GM18909 (cell line): ENCODE measurements at regions not wholly inside any gene's neighbourhood (a gene's known extent, or its start where the extent isn't known, plus 50 kb on each side); places are given as distances from the start of the nearest gene placed in this dataset.

Experiments used
- ATAC-seq: cut with Tn5 transposase; IDR thresholded peaks from one replicate; pipeline ENCODE4 v1.9.1; 2021; ENCODE audit warnings: mild to moderate bottlenecking; ENCODE audit not compliant: unreplicated experiment, poor library complexity

DNA sequence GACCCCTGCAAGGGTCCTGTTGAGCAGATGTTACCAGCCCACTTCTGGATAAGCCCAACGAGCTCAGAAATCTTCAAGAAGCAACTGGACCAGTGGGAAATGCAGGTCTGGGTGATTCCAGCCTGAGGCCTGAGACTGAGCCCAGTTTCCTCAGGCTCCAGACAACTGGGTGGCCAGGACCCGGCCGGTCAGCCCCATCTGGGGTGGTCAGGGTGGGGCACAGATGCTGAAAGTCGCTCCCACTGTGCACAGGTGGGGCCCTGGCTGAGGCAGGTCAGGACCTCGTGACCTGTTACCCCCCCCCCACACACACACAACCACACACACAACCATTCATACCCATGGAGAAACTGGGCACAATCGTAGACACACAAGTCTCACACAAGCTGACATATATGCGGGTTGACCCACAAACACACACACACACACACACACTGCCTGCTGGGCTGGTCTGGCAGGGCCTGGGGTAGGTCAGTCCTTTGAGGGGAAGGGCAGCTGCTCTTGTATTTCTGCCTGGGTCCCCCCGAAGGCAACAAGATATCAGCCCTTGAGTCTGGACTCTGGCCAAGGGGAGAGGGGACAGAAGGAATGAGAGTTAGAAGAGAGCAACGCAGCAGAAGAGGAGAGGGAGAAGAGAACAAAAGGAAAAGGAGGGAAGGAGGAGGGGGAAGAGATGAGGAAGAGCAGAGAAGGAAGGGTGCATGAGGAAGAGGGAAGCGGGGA lies 99.0 kb upstream of the CDH5 start:
- ATAC-seq: no peak

DNA sequence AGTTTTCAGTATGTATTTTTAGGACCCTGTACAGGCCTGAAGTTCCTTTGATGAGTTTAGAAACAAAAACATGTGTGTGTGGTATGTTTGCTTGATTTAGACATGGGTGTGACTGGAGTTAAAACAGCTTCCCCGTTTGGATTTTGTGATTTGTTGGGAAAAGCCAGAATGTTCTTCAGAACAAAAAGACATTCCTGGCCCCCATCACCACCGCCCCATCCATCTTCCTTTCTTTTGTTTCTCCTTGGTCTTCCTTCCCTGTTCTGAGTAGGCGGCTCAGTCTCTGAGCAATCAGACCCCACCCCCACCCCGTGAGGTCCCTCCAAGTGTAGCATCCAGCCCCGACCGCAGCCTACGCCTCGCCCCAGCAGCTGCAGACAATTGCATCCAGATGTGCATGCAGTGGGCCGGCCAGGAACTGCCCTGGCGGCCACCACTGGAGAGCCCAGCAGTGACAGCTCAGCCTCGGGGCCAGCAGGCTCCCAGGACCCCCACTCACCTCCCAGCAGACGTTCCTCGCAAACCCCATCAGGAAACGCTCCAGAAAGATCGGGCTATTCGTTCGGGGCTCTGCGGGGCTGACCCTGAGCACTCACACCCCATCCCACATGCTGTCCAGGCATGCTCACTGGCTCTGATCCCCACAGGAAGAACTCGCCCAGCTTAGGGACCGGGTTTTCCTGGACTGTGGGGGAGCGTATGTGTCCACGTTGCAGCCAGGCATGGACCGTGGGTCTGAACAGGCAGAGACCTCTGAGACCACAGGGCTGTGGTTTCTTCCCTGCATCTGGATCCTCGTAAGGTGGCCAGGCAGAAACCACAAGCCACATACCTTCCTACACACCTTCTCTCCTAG lies 99.8 kb upstream of the CDH5 start:
- no peak for ATAC-seq

DNA sequence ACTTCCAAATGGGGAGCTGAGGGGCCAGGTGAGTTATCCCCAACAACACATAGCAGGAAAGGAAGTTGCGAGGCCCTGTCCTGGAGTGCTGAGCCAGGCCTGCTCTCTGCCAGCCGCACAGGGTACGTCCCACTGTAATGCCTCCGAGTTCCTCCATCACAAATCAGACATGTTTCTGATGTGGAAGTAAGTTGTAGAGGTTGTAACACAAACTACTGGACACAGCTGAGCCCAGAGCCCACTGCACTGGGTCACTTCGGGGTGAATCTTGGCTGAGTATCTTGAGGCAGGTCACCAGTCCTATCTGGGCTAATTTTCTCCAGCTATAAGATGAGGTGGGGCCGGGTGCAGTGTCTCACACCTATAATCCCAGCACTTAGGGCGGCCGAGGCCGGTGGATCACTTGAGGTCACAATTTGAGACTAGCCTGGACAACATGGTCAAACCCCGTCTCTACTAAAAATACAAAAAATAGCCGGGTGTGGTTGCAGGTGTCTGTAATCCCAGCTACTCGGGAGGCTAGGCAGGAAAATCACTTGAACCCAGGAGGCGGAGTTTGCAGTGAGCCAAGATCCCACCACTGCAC lies 100.8 kb upstream of the CDH5 start:
- ATAC-seq: no peak

DNA sequence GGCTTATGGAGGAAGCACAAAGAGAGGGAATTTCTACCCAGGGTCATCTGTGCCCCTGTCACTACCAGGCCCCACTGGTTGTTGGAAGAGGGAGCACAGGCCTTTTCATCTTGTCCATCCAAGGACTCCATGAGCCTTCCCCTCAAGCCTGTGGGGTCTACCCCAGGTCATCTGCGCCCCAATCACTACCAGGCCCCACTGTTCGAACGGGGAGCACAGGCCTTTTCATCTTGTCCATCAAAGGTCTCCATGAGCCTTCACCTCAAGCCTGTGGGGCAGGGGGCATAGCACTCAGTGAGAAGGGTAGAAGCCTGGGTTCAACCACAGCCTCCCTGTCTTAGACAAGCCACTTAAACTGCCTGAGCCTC lies 101.5 kb upstream of the CDH5 start:
- ATAC-seq: no peak

DNA sequence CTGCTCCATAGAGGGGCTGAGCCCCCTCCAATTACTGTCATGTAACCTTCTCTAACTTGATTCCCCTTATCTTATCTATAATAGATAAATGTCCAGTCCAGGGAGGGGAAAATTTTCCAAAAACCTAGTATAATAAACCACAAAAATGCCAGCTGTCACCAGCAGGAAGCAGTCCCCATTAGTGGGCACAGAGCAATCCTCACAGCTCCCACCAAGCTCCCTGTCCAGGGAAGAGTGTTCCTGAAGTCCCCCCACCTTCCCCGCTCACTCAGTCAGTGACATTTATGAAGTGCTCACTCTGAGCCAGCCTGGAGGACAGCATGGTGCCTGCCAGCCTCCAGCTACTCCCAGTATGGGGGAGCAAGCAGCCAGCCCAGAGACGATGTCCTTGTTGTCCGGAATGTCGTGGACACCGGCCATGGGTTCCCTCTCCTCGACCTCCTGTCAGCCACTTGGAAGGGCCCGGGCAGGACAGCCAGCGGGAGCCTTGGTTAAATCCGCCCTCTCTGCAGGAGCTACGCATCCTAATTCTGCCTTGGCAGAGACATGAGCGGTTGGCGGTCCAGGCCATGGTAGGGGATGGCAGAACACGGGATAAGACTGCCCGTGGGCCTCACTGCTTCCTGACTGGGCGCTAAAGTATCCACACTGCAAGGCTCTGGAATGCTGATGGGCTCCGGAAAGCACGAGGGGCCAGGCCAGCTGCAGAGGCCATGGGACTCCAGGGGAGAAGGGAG lies 102.0 kb upstream of the CDH5 start:
- ATAC-seq: no peak

DNA sequence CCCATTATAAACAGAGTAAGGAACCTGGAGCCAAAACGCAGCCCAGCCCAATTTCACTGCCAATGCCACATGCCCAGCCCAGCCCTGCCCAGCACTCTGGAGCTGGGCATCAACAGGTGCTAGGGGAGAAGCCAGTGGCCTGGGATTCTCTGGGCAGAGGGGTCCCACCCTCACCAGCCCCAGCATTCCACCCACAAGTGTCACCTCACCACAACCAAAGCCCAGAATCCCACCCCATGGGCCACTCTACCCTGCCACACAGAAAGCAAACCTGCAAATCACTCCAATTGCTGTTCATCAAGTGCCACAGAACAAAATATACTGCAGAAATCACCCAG lies 102.5 kb upstream of the CDH5 start:
- no peak for ATAC-seq

DNA sequence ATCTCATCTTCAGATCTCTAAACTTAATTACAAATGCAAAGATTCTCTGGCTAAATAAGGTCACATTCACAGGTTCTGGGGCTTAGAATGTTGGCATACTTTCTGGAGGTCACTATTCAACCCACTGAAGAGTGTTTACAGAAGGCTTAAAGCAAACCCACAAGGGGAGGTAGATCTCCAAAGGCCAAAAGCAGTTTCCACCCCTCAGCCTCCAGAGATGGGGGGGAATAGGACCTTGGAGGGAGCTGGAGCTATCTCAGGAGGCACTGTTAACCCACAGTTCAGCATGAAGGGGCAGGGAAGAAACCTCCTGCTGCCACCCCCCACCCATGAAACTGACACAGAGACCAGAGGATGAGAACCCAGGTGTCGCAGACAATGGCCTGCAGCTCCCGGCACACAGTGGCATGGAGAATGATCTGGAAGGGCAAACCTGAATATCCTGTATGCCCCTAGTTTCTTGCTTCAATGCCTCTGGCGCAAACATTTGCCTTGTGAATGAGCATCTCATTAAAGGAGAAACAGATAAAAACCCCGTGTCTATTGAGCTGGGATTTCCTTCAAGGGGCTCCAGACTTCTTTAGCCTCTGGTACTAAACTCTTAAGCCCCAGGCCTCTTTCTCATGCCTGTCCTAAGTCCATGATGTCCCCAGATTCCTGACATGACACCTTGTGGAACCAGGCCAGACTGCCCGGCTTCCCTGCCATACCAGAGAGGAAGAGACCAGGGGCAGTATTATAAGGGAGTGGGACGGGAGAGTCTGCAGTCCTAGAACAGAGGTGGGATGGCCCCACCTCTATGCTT lies 103.1 kb upstream of the CDH5 start:
- ATAC-seq: no peak

DNA sequence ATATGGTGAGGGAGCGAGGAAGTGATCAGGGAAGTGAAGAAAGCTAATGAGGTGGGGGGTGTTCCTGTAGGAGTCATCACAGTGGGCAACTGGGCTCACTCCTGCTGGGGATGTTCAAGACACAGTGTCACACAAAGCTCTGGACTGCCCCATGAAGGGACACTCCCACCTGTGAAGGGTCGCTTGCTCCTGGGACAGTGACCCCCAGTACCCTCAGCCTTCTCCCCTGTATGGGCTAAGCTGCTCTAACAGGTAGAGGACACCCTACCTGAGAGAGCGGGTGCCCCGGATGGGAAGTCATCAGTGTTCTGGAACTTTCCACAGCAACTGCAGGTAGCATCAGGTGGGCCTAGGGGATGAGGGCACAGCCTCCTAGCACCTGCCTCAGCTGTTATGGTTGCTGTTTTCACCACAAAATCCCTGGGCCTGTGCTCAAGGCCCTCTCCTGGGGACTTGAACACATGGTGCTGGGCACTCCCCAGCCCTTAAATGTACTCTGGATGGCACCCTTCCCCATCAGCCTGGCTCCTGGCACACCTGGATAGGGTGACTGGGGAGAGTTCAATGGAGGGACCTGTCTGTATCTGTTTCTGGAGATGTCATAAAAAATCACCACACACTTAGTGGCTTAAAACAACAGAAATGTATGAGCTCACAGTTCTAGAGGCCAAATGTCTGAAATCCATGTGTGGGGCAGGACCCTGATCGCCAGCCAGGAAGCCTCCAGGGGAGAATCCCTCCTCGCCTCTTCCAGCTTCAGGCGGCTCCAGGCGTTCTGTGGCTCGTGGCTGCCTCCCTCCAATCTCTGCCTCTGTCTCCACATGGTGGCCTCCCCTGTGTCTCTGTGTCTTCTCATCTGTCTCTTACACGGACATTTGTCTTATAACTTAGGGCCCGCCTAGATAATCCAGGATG lies 104.0 kb upstream of the CDH5 start:
- no peak for ATAC-seq

DNA sequence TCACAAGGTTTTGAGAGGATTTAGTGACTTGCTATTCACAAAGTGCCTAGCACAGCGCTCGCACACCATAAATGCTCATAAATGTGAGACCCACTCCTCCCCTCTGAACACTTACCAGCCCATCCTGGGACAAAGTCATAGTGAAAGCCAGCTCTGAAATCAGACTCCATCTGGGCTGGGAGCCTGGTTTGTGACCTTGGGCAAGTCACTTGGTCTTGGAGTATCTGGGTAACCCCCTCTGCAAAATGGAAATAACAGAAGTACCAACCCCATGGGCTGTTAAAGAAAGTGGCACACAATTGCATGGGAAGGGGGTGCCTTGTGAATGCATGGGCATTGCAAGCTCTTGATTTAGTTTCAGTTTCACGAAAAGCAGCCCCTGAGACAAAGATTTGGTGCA lies 104.7 kb upstream of the CDH5 start:
- no peak for ATAC-seq

DNA sequence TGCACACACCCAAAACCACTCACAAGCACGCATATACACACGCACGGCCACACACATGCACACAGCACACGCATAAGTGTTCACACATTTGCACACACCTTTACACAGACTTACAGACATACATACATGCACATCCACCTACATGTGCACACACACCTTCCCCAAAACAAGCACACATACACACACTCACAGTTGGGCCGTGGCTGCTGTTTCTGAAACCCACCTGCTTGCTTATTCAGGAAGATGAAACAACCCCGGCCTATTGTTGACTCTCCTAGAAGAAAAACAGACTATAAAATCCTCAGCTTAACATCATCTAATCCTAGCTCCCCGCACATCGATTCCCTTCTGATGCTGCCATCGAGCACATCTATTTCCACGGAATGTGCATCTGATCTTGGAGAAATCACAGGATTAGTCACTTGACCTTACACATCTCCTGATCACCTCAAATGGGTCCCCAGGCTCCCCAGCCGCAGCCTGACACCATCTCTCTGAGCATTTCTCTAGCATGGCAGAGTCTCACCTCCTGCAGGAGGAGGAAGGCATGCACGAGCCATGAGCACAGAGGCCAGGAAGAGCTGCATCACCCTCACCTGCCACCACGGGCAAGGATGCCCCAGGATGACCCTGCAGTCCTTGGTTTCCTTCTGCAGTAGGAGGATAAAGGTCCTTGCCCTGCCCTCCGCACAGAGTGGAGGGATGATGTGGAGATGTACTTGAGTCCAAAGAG lies 105.8 kb upstream of the CDH5 start:
- no peak for ATAC-seq

DNA sequence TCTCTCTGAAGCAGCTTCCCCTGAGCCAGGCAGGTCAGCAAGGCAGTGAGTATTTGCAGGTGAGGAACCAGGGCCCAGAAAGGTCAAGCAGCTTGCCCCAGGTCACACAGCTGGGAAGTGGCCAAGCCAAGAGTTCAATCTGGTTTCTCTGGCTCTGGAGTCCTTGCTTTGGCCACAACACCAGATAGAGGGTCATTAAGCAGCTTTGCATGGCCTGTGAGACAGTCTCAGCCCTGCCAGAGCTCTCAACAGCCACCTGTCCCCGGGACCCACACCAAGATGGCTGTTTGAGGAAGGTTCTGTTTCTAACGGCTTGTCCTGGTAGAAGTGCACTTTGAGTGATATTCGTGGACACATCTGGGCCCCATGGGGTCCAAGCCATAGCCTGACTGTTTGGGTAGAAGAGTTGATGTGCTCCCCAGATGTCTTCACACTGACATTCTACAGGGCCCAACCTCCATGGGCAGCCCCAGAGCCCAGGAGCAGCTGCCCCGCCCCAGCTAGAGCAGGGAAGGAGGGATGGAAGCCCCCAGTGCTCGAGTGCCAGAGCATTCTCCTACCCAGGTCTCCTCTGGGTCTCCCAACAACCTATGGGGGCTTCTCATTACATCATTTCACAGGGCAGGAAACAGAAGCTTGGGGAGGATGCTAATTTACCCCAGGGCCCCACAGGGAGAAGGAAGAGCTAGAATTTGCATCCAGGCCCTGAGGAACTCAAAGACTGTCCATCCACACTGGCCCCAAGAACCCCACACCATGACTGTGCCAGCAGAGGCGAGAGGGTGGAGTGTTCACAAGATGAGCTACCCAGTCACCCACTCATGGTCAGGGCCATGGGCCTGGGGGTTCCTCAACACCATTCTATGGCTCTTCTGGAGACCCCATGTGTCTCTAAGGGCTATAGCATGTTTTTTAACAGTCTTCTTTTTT lies 107.3 kb upstream of the CDH5 start:
- ATAC-seq: no peak

DNA sequence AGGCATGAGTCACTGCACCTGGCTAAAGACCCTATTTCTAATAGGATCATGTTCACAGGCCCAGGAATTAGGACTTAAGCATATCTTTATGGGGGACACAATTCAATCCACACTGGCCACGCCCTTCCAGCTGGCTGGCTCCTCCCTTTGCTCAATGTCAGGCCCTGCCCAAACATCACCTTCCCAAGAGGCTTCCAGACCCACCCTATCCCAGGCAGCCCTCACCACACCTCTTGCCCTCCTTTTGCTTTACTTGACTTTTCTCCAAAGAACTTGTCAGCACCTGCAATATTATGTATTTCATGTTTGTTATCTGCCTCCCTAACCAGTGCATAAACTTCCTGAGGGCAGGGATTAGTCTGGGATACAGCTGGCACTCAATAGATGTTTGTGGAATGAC lies 109.6 kb upstream of the CDH5 start:
- ATAC-seq: no peak

DNA sequence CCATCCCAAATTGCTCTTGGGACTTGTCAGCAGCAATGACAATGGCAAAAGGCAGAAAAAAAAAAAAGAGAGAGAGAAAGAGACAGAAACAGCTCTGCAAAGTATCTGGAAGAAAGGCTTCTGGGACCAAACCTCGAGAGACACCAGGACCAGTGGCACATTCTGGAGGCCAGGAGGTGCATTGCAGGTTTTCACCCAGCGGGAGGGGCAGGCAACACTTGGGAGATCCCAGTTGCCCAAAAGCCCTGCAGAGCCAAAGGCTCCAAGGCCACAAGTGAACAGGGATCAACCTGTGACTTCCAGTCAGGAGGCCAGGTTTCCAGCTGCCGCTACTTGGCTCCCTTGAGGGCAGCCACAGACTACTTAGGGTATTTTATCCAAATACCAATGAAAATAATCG lies 110.8 kb upstream of the CDH5 start:
- ATAC-seq: no peak

DNA sequence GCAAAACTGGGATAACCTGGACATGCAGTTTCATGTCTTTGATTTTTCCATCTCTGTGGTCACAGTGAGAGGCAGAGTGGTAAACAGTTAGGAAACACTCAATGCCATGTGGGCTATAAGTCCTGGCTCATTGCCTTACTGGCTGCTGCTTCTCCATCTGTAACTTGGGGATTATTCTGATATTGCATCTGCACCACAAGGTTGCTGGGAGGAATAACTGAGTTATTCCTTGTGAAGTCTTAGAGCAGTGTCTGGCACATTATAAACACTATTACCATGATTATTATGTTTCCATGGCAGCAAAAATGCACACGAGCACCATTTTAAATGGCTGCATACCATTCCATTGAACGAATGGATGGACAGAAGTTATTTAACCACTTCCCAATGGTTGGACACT lies 111.7 kb upstream of the CDH5 start:
- ATAC-seq: no peak

DNA sequence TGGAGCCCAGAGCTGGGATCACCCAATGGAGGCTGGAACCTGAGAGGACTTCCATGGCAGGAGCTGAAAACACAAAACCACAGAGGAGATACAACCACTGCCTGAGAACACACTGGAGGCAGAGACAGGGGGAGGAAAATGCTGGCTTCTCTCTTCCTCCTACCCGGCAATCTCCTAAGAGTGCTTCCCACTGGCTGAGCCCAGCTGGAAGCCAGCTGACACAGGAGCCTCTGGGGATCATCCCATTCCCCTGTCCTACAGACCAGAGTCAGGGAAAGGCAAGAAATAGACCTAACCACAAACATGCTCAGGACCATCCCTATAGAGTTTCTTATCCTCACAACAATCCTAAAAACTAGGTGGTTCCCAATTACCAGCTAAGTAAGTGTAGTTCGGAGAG lies 112.4 kb upstream of the CDH5 start:
- ATAC-seq: no peak

DNA sequence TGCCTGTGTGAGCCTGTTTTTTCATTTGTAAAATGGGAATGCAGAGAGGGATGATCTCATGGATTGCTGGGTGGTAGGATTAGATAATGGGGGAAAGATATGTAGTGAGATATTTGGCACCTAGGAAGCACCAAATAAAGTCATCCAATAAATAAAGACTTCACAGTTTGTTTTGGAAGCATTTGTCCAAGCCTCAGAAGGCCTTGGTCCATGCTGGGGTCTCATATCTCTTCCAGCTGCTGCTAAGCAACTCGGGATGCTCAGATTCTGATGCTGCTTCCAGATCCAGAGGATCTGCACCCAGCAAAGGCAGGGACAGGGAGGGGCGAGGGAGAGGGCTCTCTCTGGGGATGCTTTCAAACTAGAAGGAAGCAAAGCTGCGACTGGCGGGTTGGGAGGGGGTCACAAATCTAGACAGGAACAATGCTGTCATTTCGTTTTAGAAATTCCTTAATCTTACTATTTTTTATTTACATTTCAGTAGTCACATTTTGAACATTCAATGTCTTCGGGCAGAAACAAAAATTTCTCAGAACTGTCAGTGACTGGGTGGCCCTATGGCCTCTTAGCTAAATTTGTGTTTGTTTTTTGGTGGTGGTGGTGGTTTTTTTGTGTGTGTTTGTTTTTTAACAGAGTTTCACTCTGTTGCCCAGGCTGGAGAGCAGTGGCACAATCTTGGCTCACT lies 114.9 kb upstream of the CDH5 start:
- no peak for ATAC-seq
